ENCODE measurements at regions not wholly inside any gene's neighbourhood (a gene's known extent, or its start where the extent isn't known, plus 50 kb on each side); places are given as distances from the start of the nearest gene placed in this dataset.

DNA sequence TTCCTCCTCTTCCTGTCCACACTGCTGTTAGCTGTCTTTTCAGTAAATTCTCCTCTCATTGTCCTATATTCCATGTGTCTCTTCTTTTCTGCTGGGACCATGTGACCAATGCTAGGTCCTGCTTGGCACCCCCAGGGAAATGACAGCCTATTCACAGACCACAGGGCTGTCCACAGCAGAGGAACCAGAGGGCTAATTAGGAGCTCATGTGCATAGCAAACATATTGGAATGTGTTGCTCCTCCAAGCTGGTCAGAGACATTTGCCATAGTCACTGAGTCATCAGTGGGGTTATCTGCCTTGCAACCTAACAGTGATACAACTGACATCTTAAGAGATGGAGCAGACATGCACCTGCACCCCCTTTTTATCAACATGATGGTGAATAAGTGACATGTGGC lies 67.9 kb upstream of the PUDP start:
- Histone ChIP-seq H3K36me3 (ENCODE audit: control insufficient read depth in 2 of 2, extremely low read depth in 1 of 2, insufficient read depth in 2 of 2, low read length in 2 of 2) (no peaks in the 10 kb centered on the region), H3K9me1 (replicated peaks; ENCODE audit: control insufficient read depth, extremely low read depth, insufficient read depth, low read length) (no peaks in the 10 kb centered on the region), H3K27me3 (ENCODE audit: control insufficient read depth in 2 of 2, insufficient read depth in 2 of 2, low read length in 2 of 2) (no peaks in the 10 kb centered on the region), H3K4me1 (ENCODE audit: control insufficient read depth, extremely low read depth, insufficient read depth, low read length) (no peaks in the 10 kb centered on the region), H4K20me1 (replicated peaks; ENCODE audit: control insufficient read depth, extremely low read depth, insufficient read depth, low read length) (no peaks in the 10 kb centered on the region), H3K4me2 (ENCODE audit: insufficient read depth, low read length) (no peak overlapping the region), H3K27ac (ENCODE audit: insufficient read depth, low read depth, low read length) (no peak overlapping the region), H3K4me3 (replicated peaks in 1 of 3; ENCODE audit: insufficient read depth in 1 of 3, low read depth in 1 of 3, low read length in 3 of 3) (no peak overlapping the region), H2AFZ (ENCODE audit: low read depth, low read length) (no peak overlapping the region), H3K9me3 (replicated peaks; ENCODE audit: control insufficient read depth, insufficient read depth, low read length) (no peaks in the 10 kb centered on the region), H3K9ac (replicated peaks; ENCODE audit: extremely low read depth, insufficient read depth, low read length) (no peak overlapping the region), H3K79me2 (ENCODE audit: control insufficient read depth, insufficient read depth, low read length) (no peaks in the 10 kb centered on the region)
- intact Hi-C loops (cut with micrococcal nuclease): no loop called here
- CTCF ChIA-PET: no interaction called here
- POLR2A ChIA-PET: no interaction called here
- TF ChIP-seq, protein P1, sequence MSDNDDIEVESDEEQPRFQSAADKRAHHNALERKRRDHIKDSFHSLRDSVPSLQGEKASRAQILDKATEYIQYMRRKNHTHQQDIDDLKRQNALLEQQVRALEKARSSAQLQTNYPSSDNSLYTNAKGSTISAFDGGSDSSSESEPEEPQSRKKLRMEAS (IDR thresholded peaks at IDR 0.05; ENCODE audit: insufficient read depth, insufficient read length): no peak
- TF ChIP-seq POLR2AphosphoS5 (IDR thresholded peaks at IDR 0.05; ENCODE audit: insufficient read depth, low read depth, low read length): no peak
- no peak for TF ChIP-seq GATA2 (IDR thresholded peaks at IDR 0.05; ENCODE audit: insufficient read depth, insufficient read length, low read depth, low read length)
- TF ChIP-seq POLR2A (IDR thresholded peaks at IDR 0.05; ENCODE audit: low read depth, low read length): no peak
- no peak for TF ChIP-seq FOS (IDR thresholded peaks at IDR 0.05; ENCODE audit: borderline replicate concordance, insufficient read depth, low read length)
- no peak for TF ChIP-seq JUN (IDR thresholded peaks at IDR 0.05; ENCODE audit: borderline replicate concordance, insufficient read depth, insufficient read length, low read depth)
- no peak for TF ChIP-seq MYC (IDR thresholded peaks at IDR 0.05; ENCODE audit: low read depth, low read length)
- no peak for TF ChIP-seq EZH2 (IDR thresholded peaks at IDR 0.05; ENCODE audit: borderline replicate concordance, low read depth, low read length, severe bottlenecking)
- TF ChIP-seq, protein P2, sequence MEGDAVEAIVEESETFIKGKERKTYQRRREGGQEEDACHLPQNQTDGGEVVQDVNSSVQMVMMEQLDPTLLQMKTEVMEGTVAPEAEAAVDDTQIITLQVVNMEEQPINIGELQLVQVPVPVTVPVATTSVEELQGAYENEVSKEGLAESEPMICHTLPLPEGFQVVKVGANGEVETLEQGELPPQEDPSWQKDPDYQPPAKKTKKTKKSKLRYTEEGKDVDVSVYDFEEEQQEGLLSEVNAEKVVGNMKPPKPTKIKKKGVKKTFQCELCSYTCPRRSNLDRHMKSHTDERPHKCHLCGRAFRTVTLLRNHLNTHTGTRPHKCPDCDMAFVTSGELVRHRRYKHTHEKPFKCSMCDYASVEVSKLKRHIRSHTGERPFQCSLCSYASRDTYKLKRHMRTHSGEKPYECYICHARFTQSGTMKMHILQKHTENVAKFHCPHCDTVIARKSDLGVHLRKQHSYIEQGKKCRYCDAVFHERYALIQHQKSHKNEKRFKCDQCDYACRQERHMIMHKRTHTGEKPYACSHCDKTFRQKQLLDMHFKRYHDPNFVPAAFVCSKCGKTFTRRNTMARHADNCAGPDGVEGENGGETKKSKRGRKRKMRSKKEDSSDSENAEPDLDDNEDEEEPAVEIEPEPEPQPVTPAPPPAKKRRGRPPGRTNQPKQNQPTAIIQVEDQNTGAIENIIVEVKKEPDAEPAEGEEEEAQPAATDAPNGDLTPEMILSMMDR (IDR thresholded peaks at IDR 0.05; ENCODE audit: extremely low read depth in 1 of 2, insufficient read depth in 1 of 2, low read depth in 1 of 2, low read length in 2 of 2): no peak
- dilution Hi-C loops (cut with MboI; ENCODE audit: extremely low pct_ligation_motif_present, low sequenced_read_pairs): no loop called here
- DNase-seq (ENCODE audit: low read depth, low spot score): no peak
- FAIRE-seq: no peak
- no TSS peak for BruUV-seq (replicated peaks)
